Mammary epithelial cell (primary cell): ENCODE measurements at regions not wholly inside any gene's neighbourhood (a gene's known extent, or its start where the extent isn't known, plus 50 kb on each side); places are given as distances from the start of the nearest gene placed in this dataset.

Experiments used
- EZH2 ChIP-seq: IDR thresholded peaks from 2 replicates; pipeline ENCODE4 v1.6.1; 2012; ENCODE audit warnings: low read length, inconsistent platforms, borderline replicate concordance
- TF ChIP-seq, protein P1 (sequence below), 2 donors: IDR thresholded peaks in 1 of 2; conservative IDR thresholded peaks in 1 of 2; 2 replicates each; pipeline ENCODE4 v1.5.1; 2011 to 2012; ENCODE audit warnings: inconsistent platforms in 2 of 2, low read length in 2 of 2, mild to moderate bottlenecking in 2 of 2, control low read depth in 1 of 2, low read depth in 1 of 2; ENCODE audit not compliant: insufficient read depth in 1 of 2; ENCODE audit errors: extremely low read depth in 1 of 2

GRCh38 chr7:37545619-37546534 lies 97.2 kb upstream of the ELMO1 start:
- TF ChIP-seq, protein P1, sequence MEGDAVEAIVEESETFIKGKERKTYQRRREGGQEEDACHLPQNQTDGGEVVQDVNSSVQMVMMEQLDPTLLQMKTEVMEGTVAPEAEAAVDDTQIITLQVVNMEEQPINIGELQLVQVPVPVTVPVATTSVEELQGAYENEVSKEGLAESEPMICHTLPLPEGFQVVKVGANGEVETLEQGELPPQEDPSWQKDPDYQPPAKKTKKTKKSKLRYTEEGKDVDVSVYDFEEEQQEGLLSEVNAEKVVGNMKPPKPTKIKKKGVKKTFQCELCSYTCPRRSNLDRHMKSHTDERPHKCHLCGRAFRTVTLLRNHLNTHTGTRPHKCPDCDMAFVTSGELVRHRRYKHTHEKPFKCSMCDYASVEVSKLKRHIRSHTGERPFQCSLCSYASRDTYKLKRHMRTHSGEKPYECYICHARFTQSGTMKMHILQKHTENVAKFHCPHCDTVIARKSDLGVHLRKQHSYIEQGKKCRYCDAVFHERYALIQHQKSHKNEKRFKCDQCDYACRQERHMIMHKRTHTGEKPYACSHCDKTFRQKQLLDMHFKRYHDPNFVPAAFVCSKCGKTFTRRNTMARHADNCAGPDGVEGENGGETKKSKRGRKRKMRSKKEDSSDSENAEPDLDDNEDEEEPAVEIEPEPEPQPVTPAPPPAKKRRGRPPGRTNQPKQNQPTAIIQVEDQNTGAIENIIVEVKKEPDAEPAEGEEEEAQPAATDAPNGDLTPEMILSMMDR (conservative IDR thresholded peaks at IDR 0.05 in 1 of 2, IDR thresholded peaks at IDR 0.05 in 1 of 2; ENCODE audit: extremely low read depth in 1 of 2, insufficient read depth in 1 of 2, low read depth in 1 of 2, low read length in 2 of 2), result no peak
- no peak for TF ChIP-seq EZH2
